ENCODE measurements at regions not wholly inside any gene's neighbourhood (a gene's known extent, or its start where the extent isn't known, plus 50 kb on each side); places are given as distances from the start of the nearest gene placed in this dataset.

DNA sequence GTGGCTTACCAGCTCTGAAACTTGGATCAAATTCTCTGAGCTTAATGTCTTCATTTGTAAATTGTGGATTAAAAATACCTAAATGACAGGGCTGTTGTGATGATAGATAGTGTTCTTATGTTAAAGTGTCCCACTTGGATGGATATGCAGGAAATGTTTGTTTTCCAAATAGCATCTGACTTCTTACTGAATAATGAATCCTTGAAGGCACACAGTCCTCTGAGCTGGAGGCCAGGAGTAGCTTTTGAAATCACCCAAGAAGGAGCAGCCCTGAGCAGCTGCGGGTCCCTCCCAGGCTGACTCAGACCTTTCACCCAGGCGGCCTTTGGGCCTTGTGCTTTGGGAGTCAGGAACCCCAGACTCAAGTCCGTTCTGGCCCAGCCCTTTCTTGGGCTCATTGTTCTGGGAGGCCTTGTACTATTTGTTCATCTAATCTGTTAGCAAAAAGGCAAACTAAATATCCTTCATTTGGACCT lies 173.0 kb upstream of the GATA6 start:
- TF ChIP-seq, protein P1, sequence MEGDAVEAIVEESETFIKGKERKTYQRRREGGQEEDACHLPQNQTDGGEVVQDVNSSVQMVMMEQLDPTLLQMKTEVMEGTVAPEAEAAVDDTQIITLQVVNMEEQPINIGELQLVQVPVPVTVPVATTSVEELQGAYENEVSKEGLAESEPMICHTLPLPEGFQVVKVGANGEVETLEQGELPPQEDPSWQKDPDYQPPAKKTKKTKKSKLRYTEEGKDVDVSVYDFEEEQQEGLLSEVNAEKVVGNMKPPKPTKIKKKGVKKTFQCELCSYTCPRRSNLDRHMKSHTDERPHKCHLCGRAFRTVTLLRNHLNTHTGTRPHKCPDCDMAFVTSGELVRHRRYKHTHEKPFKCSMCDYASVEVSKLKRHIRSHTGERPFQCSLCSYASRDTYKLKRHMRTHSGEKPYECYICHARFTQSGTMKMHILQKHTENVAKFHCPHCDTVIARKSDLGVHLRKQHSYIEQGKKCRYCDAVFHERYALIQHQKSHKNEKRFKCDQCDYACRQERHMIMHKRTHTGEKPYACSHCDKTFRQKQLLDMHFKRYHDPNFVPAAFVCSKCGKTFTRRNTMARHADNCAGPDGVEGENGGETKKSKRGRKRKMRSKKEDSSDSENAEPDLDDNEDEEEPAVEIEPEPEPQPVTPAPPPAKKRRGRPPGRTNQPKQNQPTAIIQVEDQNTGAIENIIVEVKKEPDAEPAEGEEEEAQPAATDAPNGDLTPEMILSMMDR (IDR thresholded peaks at IDR 0.05) = no peak
- no peak for TF ChIP-seq POLR2A (IDR thresholded peaks at IDR 0.05)
- no peak for TF ChIP-seq EP300 (IDR thresholded peaks at IDR 0.05)
- TF ChIP-seq POLR2AphosphoS5 (IDR thresholded peaks at IDR 0.05) = no peak

All from upper lobe of left lung (tissue), 4 donors.